Astrocyte (in vitro differentiated cells and primary cell): ENCODE measurements at regions not wholly inside any gene's neighbourhood (a gene's known extent, or its start where the extent isn't known, plus 50 kb on each side); places are given as distances from the start of the nearest gene placed in this dataset.

Source experiments
- DNase-seq: peaks from one replicate; pipeline ENCODE4 v3.0.0-alpha.2; 2010; ENCODE audit warnings: low read depth
- FAIRE-seq: peaks from 2 replicates; lab custom pipeline; 2011; peaks lifted over from hg19 to GRCh38; lab: Jason Lieb, UNC
- H2AFZ ChIP-seq: 2 replicates; pipeline ENCODE4 v1.6.0; 2012; ENCODE audit warnings: low read depth, low read length, inconsistent platforms
- H3K27ac ChIP-seq: 2 replicates; pipeline ENCODE4 v1.5.1; 2011; ENCODE audit warnings: low read depth, low read length, inconsistent platforms
- H3K27me3 ChIP-seq: 2 replicates; pipeline ENCODE4 v1.6.0; 2011; ENCODE audit warnings: low read length, inconsistent platforms; ENCODE audit not compliant: insufficient read depth
- H3K36me3 ChIP-seq: 2 replicates; pipeline ENCODE4 v1.5.1; 2011; ENCODE audit warnings: low read length, inconsistent platforms; ENCODE audit not compliant: insufficient read depth
- H3K4me1 ChIP-seq: 2 replicates; pipeline ENCODE4 v1.5.1; 2011; ENCODE audit warnings: low read length, inconsistent platforms; ENCODE audit not compliant: insufficient read depth
- H3K4me2 ChIP-seq: 2 replicates; pipeline ENCODE4 v1.6.0; 2012; ENCODE audit warnings: low read length, inconsistent platforms
- H3K4me3 ChIP-seq: 2 replicates; pipeline ENCODE4 v1.5.1; 2011; ENCODE audit warnings: low read depth, mild to moderate bottlenecking, low read length, inconsistent platforms; ENCODE audit not compliant: insufficient read depth
- H3K79me2 ChIP-seq: 2 replicates; pipeline ENCODE4 v1.6.0; 2012; ENCODE audit warnings: mild to moderate bottlenecking, low read length, inconsistent platforms; ENCODE audit not compliant: insufficient read depth
- H3K9ac ChIP-seq: 2 replicates; pipeline ENCODE4 v1.6.0; 2012; ENCODE audit warnings: mild to moderate bottlenecking, low read length, inconsistent platforms
- H3K9me3 ChIP-seq: 2 replicates; pipeline ENCODE4 v1.5.1; 2012; ENCODE audit warnings: low read depth, mild to moderate bottlenecking, low read length, inconsistent platforms; ENCODE audit not compliant: insufficient read depth
- H4K20me1 ChIP-seq: 2 replicates; pipeline ENCODE4 v1.6.0; 2012; ENCODE audit warnings: low read length, inconsistent platforms; ENCODE audit not compliant: insufficient read depth
- H3K27ac Mint-ChIP-seq: one replicate; pipeline ENCODE4 v1.8.0; 2021; ENCODE audit warnings: mild to moderate bottlenecking, mixed read lengths; ENCODE audit not compliant: unreplicated experiment
- H3K27me3 Mint-ChIP-seq: one replicate; pipeline ENCODE4 v1.8.0; 2021; ENCODE audit warnings: low read depth, mixed read lengths; ENCODE audit not compliant: unreplicated experiment
- H3K36me3 Mint-ChIP-seq: one replicate; pipeline ENCODE4 v1.8.0; 2021; ENCODE audit warnings: low read depth, mixed read lengths; ENCODE audit not compliant: unreplicated experiment
- H3K4me1 Mint-ChIP-seq: one replicate; pipeline ENCODE4 v1.8.0; 2021; ENCODE audit warnings: low read depth, mixed read lengths; ENCODE audit not compliant: unreplicated experiment
- H3K4me3 Mint-ChIP-seq: one replicate; pipeline ENCODE4 v1.8.0; 2021; ENCODE audit warnings: mild to moderate bottlenecking, moderate library complexity, mixed read lengths; ENCODE audit not compliant: unreplicated experiment
- H3K9me3 Mint-ChIP-seq: one replicate; pipeline ENCODE4 v1.8.0; 2021; ENCODE audit warnings: mild to moderate bottlenecking, mixed read lengths; ENCODE audit not compliant: unreplicated experiment
- EZH2 ChIP-seq: IDR thresholded peaks from 2 replicates; pipeline ENCODE4 v1.6.1; 2012; ENCODE audit warnings: mild to moderate bottlenecking, low read length, inconsistent platforms; ENCODE audit not compliant: insufficient read depth
- TF ChIP-seq, protein P1 (sequence below): IDR thresholded peaks from 2 replicates; pipeline ENCODE4 v1.5.1; 2011; ENCODE audit warnings: low read depth, mild to moderate bottlenecking, inconsistent platforms, low read length, moderate library complexity; ENCODE audit not compliant: insufficient read depth

DNA sequence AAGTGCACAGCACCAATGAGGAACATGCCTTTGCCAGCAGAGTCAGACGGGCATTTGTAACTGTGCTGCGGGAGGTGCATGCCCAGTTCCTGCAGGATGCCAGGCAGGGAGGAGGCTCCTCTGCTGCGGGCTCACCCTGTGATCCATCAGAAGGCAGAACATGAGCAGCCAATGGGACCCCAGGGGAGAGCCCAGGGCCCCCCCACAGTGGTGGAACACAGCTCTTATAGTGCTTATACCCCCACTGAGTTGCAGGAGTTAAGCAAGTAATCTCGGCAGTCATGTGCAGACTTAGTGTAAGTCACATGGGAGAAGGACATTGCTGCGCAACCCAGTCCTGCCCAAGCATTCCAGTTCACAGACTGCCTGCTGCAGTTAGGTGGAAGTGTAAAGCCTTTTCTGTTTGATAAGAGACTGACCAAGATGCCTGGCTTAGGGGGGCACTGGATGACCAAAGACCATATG is 120.3 kb upstream of the TMEM106B start:
- Mint-ChIP-seq H3K27me3 (peaks cover 3% of the 10 kb centered on the region), H3K36me3 (peaks cover 1% of the 10 kb centered on the region), H3K4me3 (no peak overlapping the region), H3K27ac (no peak overlapping the region), H3K9me3 (no peaks in the 10 kb centered on the region), H3K4me1 (no peaks in the 10 kb centered on the region)
- no peak overlapping the region for H3K9ac ChIP-seq
- no peak overlapping the region for H3K27ac ChIP-seq
- no peak overlapping the region for H3K4me3 ChIP-seq
- H4K20me1 ChIP-seq: no peaks in the 10 kb centered on the region
- H3K4me1 ChIP-seq: no peaks in the 10 kb centered on the region
- H3K79me2 ChIP-seq: no peaks in the 10 kb centered on the region
- H3K4me2 ChIP-seq: no peak overlapping the region
- TF ChIP-seq, protein P1, sequence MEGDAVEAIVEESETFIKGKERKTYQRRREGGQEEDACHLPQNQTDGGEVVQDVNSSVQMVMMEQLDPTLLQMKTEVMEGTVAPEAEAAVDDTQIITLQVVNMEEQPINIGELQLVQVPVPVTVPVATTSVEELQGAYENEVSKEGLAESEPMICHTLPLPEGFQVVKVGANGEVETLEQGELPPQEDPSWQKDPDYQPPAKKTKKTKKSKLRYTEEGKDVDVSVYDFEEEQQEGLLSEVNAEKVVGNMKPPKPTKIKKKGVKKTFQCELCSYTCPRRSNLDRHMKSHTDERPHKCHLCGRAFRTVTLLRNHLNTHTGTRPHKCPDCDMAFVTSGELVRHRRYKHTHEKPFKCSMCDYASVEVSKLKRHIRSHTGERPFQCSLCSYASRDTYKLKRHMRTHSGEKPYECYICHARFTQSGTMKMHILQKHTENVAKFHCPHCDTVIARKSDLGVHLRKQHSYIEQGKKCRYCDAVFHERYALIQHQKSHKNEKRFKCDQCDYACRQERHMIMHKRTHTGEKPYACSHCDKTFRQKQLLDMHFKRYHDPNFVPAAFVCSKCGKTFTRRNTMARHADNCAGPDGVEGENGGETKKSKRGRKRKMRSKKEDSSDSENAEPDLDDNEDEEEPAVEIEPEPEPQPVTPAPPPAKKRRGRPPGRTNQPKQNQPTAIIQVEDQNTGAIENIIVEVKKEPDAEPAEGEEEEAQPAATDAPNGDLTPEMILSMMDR: no peak
- TF ChIP-seq EZH2: no peak
- DNase-seq (no peak), FAIRE-seq (no peak)
- H2AFZ ChIP-seq: no peak overlapping the region
- H3K36me3 ChIP-seq: no peaks in the 10 kb centered on the region
- no peaks in the 10 kb centered on the region for H3K9me3 ChIP-seq
- H3K27me3 ChIP-seq: no peaks in the 10 kb centered on the region

DNA sequence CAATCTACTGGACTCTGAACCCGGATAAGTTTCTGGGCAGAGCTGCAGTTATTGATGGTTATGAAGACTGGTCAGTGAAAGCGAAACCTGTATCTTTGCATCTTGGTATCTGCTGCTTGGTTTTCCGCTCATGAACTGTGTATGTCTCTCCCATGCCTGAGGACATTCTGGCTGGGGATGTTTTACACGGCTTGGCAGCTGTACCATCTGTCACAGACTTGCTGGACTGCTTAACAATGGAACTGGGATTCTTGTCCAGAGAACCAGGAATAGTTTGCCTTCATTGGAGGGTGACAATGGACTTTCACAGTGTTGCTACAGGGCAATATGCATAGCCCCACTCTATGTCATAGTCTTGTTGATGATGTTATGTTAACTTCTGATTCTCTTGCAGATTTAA is 119.9 kb upstream of the TMEM106B start:
- H3K27me3 ChIP-seq: no peaks in the 10 kb centered on the region

DNA sequence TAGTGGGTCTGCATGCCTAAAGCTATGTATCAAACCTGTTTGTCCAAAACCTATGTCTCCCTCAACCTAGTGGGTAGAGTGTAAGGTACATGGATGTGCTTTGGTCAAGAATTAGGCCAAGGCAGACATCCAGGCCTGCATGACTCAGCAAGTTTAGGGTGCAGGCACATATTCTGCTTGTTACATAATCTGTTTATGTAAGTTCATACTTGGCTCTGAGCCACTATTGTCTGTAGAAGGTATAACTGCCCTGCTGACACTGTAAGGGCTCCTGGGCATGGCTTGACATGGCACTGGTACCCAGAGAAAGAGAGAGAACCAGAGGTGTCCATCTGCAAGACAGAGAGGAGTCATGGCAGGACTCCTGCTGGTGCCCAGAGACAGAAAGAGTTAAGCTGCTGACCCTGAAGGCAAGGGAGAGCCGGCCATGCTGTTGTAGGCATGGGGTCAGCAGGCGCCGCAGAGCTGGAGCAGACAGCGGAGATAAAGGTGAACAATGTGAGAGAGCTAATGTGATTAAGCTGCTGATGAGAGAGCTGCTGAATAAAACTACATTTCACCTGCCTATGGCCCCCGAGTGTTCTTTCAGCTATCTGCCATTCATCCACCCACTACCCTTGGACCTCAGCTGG is 118.5 kb upstream of the TMEM106B start:
- H3K9me3 Mint-ChIP-seq: no peaks in the 10 kb centered on the region
- no peaks in the 10 kb centered on the region for H3K4me1 Mint-ChIP-seq
- TF ChIP-seq, protein P1: no peak
- no peak for TF ChIP-seq EZH2

More for the DNA sequence above, 119.9 kb upstream of the TMEM106B start:
- Histone ChIP-seq H3K9ac (no peak overlapping the region), H4K20me1 (no peaks in the 10 kb centered on the region), H2AFZ (no peak overlapping the region), H3K36me3 (no peaks in the 10 kb centered on the region), H3K4me2 (no peak overlapping the region), H3K4me1 (no peaks in the 10 kb centered on the region), H3K4me3 (no peak overlapping the region), H3K9me3 (no peaks in the 10 kb centered on the region), H3K27ac (no peak overlapping the region), H3K79me2 (no peaks in the 10 kb centered on the region)
- no peaks in the 10 kb centered on the region for H3K4me1 Mint-ChIP-seq
- DNase-seq: no peak
- peaks cover 3% of the 10 kb centered on the region for H3K27me3 Mint-ChIP-seq
- H3K9me3 Mint-ChIP-seq: no peaks in the 10 kb centered on the region
- H3K27ac Mint-ChIP-seq: no peak overlapping the region
- no peak for FAIRE-seq
- H3K4me3 Mint-ChIP-seq: no peak overlapping the region
- TF ChIP-seq, protein P1: no peak
- TF ChIP-seq EZH2: no peak
- peaks cover 1% of the 10 kb centered on the region for H3K36me3 Mint-ChIP-seq

More for the DNA sequence above, 118.5 kb upstream of the TMEM106B start:
- Mint-ChIP-seq H3K27me3 (peaks cover 3% of the 10 kb centered on the region), H3K36me3 (peaks cover 1% of the 10 kb centered on the region), H3K4me3 (no peak overlapping the region), H3K27ac (no peak overlapping the region)
- Histone ChIP-seq H3K4me3 (no peak overlapping the region), H3K4me1 (no peaks in the 10 kb centered on the region), H3K27ac (no peak overlapping the region), H3K27me3 (no peaks in the 10 kb centered on the region), H3K9ac (no peak overlapping the region), H4K20me1 (no peaks in the 10 kb centered on the region), H3K9me3 (no peaks in the 10 kb centered on the region), H3K79me2 (no peaks in the 10 kb centered on the region), H3K36me3 (no peaks in the 10 kb centered on the region), H3K4me2 (no peak overlapping the region), H2AFZ (peak overlapping the region; percentile 10)
- DNase-seq: peak; percentile 12
- no peak for FAIRE-seq
